T47D (cell line): ENCODE measurements at regions not wholly inside any gene's neighbourhood (a gene's known extent, or its start where the extent isn't known, plus 50 kb on each side); places are given as distances from the start of the nearest gene placed in this dataset.
"Not testable (repeated sequence)": the region's sequence is repeated elsewhere in the genome, so short reads cannot be mapped to it uniquely, and the experiment has no call there.

ENCODE experiments used
- DNase-seq, 2 experiments: peaks; one replicate each; pipeline versions ENCODE4 v3.0.0 to v3.0.0-alpha.2; 2011 to 2012; ENCODE audit warnings: low read depth in 1 of 2, low spot score in 1 of 2
- JUND ChIP-seq: IDR thresholded peaks from 2 replicates; pipeline ENCODE4 v1.6.1; 2012; ENCODE audit warnings: low read depth
- in situ Hi-C: cut with HindIII; loops from 2 replicates; pipeline ENCODE4 v1.10.0; 2016; ENCODE audit warnings: low sequenced_read_pairs, low pct_unique_long_range_greater_than_20kb

DNA sequence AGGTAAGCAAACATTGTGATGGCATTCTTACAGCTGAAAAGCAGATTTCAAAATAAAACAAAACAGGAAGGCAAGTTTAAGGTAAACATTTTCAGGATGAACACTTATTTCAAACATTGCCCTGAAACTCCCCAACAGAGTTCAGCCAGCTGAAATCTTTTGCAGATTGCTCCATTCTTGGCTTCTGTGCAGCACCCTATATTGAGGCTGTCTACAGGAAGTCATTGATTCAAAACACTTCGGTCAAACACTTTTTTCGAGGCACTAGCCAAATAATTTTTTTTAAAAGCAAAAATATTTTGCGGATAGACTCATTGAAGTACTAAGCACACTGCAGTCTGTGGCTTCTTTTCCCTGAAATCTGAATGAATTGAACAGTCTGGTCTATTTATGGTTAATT lies 318.1 kb upstream of the PDE3A start:
- in situ Hi-C loops, result no loop called here
- TF ChIP-seq JUND, result no peak
- DNase-seq, result no peak

GRCh38 chr12:20053782-20054181 lies 314.6 kb upstream of the PDE3A start:
- TF ChIP-seq JUND, result no peak
- in situ Hi-C loops, result no loop called here
- DNase-seq, result no peak

- no peak for DNase-seq
- no peak for TF ChIP-seq JUND
- in situ Hi-C loops, result no loop called here
Measured at GRCh38 chr12:20055856-20056255, 312.5 kb upstream of the PDE3A start.

GRCh38 chr12:20057398-20057797 lies 310.9 kb upstream of the PDE3A start:
- no peak for DNase-seq
- in situ Hi-C loops, result no loop called here
- no peak for TF ChIP-seq JUND

DNA sequence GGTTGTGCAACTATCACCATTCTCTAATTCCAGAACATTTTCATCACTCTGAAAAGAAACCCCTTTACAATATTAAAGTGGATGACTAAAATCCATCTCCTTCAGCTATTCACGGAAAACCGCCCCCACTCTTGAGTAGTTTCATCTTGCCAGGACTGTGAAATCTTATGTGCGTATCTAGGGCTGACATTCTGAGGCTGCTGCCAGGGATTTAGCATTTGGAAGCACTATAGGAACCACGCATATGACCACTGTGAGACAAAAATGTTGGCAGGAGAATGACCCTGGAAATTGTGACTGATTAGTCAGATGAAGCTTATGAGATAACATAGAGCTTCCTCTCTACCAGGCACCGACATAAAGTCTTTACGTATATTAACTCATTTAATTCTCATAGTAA lies 305.2 kb upstream of the PDE3A start:
- in situ Hi-C loops, result no loop called here
- TF ChIP-seq JUND, result no peak
- DNase-seq, result no peak

DNA sequence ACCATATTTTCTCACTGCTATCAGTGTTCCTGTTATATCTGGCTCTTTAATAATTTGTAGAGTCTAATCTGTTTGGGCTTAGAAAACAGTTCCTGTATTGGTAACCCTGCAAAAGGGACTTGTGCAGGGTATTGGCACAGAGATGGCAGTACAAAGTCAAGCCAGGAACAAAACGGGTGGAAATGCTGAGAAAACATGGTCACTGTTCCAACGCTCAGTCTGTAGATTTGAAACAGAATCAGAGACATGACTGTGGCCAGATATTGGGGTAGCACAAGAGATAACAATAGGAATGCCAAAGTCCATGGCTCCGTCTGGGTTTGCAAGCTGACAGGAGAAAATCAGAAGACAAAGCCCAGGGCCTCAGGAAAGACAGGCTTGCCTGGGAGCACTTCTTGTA lies 290.7 kb upstream of the PDE3A start:
- DNase-seq, result no peak
- in situ Hi-C loops, result no loop called here
- TF ChIP-seq JUND, result no peak

DNA sequence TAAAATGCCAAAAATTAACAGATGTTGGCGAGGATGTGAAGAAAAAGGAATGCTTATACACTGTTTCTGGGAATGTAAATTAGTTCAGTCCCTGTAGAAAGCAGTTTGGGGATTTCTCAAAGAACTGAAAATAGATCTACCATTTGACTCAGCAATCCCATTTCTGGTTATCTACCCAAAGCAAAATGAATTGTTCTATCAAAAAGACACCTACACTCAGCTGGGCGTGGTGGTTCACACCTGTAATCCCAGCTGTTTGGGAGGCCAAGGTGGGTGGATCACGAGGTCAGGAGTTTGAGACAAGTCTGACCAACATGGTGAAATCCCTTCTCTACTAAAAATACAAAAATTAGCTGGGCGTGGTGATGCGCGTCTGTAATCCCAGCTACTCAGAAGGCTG lies 279.3 kb upstream of the PDE3A start:
- DNase-seq, result no peak
- TF ChIP-seq JUND, result no peak
- in situ Hi-C loops, result no loop called here

DNA sequence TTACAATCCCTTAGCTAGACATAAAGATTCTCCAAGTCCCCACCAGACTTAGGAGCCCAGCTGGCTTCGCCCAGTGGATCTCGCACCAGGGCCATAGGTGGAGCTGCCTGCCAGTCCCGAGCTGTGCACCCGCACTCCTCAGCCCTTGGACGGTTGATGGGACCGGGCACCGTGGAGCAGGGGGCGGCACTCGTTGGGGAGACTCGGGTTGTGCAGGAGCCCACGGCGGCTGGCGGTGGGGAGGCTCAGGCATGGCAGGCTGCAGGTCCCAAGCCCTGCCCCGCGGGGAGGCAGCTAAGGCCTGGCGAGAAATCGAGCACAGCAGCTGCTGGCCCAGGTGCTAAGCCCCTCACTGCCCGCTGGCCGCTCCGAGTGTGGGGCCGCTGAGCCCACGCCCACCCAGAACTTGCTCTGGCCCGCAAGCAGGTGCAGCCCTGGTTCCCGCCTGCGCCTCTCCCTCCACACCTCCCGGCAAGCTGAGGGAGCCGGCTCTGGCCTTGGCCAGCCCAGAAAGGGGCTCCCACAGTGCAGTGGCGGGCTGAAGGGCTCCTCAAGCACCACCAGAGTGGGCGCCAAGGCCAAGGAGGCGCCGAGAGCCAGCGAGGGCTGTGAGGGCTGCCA lies 275.0 kb upstream of the PDE3A start:
- in situ Hi-C loops, DNase-seq: not testable (repeated sequence)

DNA sequence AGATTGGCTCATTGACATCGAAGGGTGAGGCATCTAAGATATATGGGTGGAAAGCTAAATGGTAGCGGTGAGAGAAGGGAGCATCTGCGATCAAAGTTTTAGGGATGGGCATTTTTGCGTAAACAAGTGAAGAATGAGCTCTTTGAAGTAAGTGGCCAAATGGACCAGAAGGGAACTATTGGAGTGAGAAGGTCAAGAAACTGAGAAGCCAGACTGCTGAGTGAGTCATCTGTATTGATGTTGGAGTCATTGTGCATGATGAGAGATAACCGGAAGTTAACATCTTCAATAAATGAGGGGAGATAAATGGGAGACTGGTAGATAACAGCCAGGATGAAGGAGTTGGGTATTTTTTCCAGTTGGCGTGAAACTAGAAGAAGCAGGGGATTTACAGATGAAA lies 271.9 kb upstream of the PDE3A start:
- no peak for TF ChIP-seq JUND
- DNase-seq, result no peak
- in situ Hi-C loops, result no loop called here

GRCh38 chr12:20097626-20098025 lies 270.7 kb upstream of the PDE3A start:
- in situ Hi-C loops, result no loop called here
- TF ChIP-seq JUND, result no peak
- no peak for DNase-seq

DNA sequence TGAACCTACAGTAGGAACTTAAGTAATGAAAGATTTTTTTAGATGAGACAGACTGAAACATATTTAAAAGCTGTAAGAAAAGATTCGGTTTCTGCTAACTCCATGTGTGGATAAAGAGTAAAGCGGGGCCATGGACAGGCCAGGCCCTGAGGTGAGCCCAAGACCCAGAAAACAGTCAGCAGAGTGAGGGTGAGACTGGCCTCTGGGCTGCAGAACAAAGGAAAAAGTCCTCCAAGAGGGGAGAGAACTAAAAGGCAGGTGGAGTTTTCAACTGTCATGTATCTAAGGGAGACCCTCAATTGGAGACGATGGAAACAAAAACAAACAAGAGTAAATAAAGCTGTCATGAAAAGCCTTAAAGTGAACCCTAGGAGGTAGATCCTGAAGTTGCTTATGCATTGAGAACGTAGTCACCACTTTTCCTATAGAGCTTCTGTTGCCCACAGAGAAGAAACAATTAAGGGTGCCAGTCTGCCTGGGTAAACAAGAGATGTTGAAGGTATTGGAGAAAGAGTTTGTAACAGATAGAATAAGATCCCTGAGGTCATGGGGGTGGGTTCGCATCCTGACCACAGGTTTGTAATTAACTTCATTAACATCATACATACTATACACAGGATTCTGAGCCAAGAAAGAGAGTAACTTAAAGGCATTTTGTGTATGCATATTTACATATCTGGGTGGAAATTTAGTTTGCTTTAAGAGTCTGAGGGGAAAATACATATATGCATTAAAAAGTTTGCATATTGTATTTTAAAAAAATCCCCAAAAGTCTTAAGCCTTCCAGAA lies 268.7 kb upstream of the PDE3A start:
- no peak for DNase-seq
- in situ Hi-C loops, result no loop called here
- no peak for TF ChIP-seq JUND

DNA sequence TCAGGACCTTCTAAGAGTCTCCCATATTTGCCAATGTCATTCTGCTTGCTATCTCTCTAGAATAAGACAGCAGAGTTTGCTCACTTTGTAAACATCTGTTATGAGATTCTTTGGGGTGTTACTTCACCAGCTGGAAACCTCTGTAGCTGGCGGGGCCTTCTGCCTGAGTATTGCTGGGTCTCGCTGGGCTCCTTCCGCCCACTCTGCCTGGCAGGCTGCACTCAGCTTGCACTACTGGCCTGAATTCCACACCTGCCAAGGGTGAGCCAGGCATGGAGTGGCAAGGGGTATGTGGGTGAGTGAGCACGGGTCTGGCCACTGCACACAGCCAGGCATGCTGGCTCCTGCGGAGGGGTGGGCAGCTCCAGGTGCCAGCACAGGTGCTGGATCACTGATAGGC lies 267.3 kb upstream of the PDE3A start:
- no peak for TF ChIP-seq JUND
- in situ Hi-C loops, result no loop called here
- no peak for DNase-seq

- no peak for DNase-seq
- no peak for TF ChIP-seq JUND
- in situ Hi-C loops, result no loop called here
Measured at GRCh38 chr12:20105943-20106342, 262.4 kb upstream of the PDE3A start.

GRCh38 chr12:20109676-20110075 lies 258.7 kb upstream of the PDE3A start:
- TF ChIP-seq JUND, result no peak
- in situ Hi-C loops, result no loop called here

GRCh38 chr12:20115371-20115770 lies 253.0 kb upstream of the PDE3A start:
- DNase-seq, in situ Hi-C loops: not testable (repeated sequence)

More at GRCh38 chr12:20109676-20110075, 258.7 kb upstream of the PDE3A start:
- DNase-seq, result no peak
